HEK293 (cell line): ENCODE measurements at regions not wholly inside any gene's neighbourhood (a gene's known extent, or its start where the extent isn't known, plus 50 kb on each side); places are given as distances from the start of the nearest gene placed in this dataset.

Source experiments
- SALL2 ChIP-seq: fragments of 450-650 bp; formaldehyde crosslinking; IDR thresholded peaks from 2 replicates; pipeline ENCODE4 v1.5.0; 2017; ENCODE audit warnings: missing biosample characterization, mild to moderate bottlenecking, missing genetic modification characterization, borderline replicate concordance
- ZNF560 ChIP-seq: fragments of 450-650 bp; formaldehyde crosslinking; IDR thresholded peaks from 2 replicates; pipeline ENCODE4 v1.5.1; 2017; ENCODE audit warnings: missing biosample characterization, missing genetic modification characterization, borderline replicate concordance
- TF ChIP-seq, protein P1 (sequence below): fragments of 450-650 bp; formaldehyde crosslinking; IDR thresholded peaks from 2 replicates; pipeline ENCODE4 v1.5.1; 2016; ENCODE audit warnings: missing biosample characterization, missing genetic modification characterization

DNA sequence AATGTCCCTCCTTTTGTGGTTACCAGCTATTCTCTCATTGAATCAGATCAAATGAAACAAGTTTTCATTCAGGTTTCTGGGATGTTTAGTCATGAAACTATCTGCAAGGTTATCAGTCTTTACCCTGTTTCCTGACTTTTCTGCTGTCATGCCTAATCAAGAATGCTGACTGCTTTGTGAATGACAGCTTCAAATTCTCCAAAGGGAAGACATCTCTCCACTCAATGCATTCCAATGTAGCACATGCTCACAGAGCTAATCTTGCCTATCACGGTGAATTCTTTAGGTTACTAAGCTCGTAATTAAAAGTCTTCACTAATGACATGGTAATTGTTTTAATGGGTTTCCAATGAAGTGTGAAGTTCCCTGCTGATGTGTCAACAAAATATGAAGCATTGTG lies 1068.5 kb downstream of the PCDH7 start:
- TF ChIP-seq ZNF560 (tag by site-specific recombination): no peak
- TF ChIP-seq, protein P1, sequence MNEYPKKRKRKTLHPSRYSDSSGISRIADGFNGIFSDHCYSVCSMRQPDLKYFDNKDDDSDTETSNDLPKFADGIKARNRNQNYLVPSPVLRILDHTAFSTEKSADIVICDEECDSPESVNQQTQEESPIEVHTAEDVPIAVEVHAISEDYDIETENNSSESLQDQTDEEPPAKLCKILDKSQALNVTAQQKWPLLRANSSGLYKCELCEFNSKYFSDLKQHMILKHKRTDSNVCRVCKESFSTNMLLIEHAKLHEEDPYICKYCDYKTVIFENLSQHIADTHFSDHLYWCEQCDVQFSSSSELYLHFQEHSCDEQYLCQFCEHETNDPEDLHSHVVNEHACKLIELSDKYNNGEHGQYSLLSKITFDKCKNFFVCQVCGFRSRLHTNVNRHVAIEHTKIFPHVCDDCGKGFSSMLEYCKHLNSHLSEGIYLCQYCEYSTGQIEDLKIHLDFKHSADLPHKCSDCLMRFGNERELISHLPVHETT (tag by site-specific recombination): no peak
- TF ChIP-seq SALL2 (tag by site-specific recombination): no peak
